GM13977 (cell line): ENCODE measurements at regions not wholly inside any gene's neighbourhood (a gene's known extent, or its start where the extent isn't known, plus 50 kb on each side); places are given as distances from the start of the nearest gene placed in this dataset.

Experiments
- DNase-seq: peaks from one replicate; pipeline ENCODE4 v3.0.0; 2012; ENCODE audit warnings: low spot score
- in situ Hi-C: fragments of 300-500 bp; cut with MboI; formaldehyde crosslinking; loops from one replicate; pipeline ENCODE4 v1.12.0; 2022; ENCODE audit warnings: low sequenced_read_pairs, low pct_unique_long_range_greater_than_20kb, mixed read lengths, inconsistent platforms; ENCODE audit not compliant: unreplicated experiment
- TF ChIP-seq, protein P1 (sequence below): IDR thresholded peaks from 2 replicates; pipeline ENCODE4 v1.5.1; 2012; ENCODE audit warnings: mild to moderate bottlenecking, control low read depth; ENCODE audit not compliant: insufficient read depth; ENCODE audit errors: extremely low read depth, missing control alignments

GRCh38 chr10:121662945-121663917 lies 65.0 kb upstream of the FGFR2 start:
- in situ Hi-C loops, result no loop called here
- TF ChIP-seq, protein P1, sequence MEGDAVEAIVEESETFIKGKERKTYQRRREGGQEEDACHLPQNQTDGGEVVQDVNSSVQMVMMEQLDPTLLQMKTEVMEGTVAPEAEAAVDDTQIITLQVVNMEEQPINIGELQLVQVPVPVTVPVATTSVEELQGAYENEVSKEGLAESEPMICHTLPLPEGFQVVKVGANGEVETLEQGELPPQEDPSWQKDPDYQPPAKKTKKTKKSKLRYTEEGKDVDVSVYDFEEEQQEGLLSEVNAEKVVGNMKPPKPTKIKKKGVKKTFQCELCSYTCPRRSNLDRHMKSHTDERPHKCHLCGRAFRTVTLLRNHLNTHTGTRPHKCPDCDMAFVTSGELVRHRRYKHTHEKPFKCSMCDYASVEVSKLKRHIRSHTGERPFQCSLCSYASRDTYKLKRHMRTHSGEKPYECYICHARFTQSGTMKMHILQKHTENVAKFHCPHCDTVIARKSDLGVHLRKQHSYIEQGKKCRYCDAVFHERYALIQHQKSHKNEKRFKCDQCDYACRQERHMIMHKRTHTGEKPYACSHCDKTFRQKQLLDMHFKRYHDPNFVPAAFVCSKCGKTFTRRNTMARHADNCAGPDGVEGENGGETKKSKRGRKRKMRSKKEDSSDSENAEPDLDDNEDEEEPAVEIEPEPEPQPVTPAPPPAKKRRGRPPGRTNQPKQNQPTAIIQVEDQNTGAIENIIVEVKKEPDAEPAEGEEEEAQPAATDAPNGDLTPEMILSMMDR, result peak; percentile 40
- no peak for DNase-seq

GRCh38 chr10:121662531-121662930 lies 64.3 kb upstream of the FGFR2 start:
- in situ Hi-C loops, result no loop called here
- TF ChIP-seq, protein P1, result no peak
- DNase-seq, result no peak

- TF ChIP-seq, protein P1, result no peak
- no peak for DNase-seq
These were observed 63.2 kb upstream of the FGFR2 start for GRCh38 chr10:121661451-121661851.

DNA sequence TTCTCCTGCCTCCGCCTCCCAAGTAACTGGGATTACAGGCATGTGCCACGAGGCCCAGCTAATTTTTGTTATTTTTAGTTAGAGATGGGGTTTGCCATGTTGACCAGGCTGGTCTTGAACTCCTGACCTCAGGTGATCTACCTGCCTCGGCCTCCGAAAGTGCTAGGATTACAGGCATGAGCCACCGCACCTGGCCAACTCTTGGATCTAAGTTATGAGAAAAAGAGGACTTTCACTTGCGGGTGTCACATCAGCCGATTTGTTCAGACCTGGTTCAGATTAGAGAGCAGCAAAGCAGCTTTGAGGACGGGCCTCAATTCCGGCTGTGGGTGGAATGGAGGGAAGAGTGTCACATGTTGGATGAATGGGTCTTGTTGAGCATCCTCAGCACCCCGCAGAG lies 61.0 kb upstream of the FGFR2 start:
- TF ChIP-seq, protein P1, result no peak
- no peak for DNase-seq
- in situ Hi-C loops, result no loop called here

More at GRCh38 chr10:121661451-121661851, 63.2 kb upstream of the FGFR2 start:
- in situ Hi-C loops, result no loop called here

GRCh38 chr10:121658611-121659010 lies 60.4 kb upstream of the FGFR2 start:
- no peak for DNase-seq
- TF ChIP-seq, protein P1, result no peak
- in situ Hi-C loops, result no loop called here

GRCh38 chr10:121658111-121658510 lies 59.9 kb upstream of the FGFR2 start:
- no peak for DNase-seq
- in situ Hi-C loops, result no loop called here
- TF ChIP-seq, protein P1, result no peak
